GM12878 (cell line): ENCODE measurements at regions not wholly inside any gene's neighbourhood (a gene's known extent, or its start where the extent isn't known, plus 50 kb on each side); places are given as distances from the start of the nearest gene placed in this dataset.

Experiments
- ATAC-seq: fragments of 200-7000 bp; cut with Tn5 transposase; 3 replicates; pipeline ENCODE4 v1.9.1; 2020; ENCODE audit warnings: mild to moderate bottlenecking, moderate library complexity
- BruUV-seq: library from RNA; stranded (reverse); fragments of 400-500 nt; replicated peaks from 2 replicates; lab custom pipeline; 2021; lab: Mats Ljungman, UMichigan
- CTCF ChIA-PET: fragments of 300-600 bp; sonication (Branson Sonifier 250); formaldehyde crosslinking; extraction: SDS; loops from one replicate; lab custom pipeline; 2021; ENCODE audit warnings: inconsistent platforms; lab: Yijun Ruan, JAX
- POLR2A ChIA-PET: fragments of 350-600 bp; formaldehyde crosslinking; extraction: SDS; loops from one replicate; lab custom pipeline; 2021; ENCODE audit warnings: inconsistent platforms; lab: Charles Lee
- RAD21 ChIA-PET: fragments of 300-600 bp; sonication (Branson Sonifier 250); formaldehyde crosslinking; loops from one replicate; lab custom pipeline; 2023; ENCODE audit warnings: antibody characterized with exemption; ENCODE audit not compliant: unreplicated experiment; lab: Charles Lee
- SMC1A ChIA-PET: fragments of 300-600 bp; sonication (Branson Sonifier 250); formaldehyde crosslinking; loops from one replicate; lab custom pipeline; 2023; ENCODE audit not compliant: unreplicated experiment, uncharacterized antibody; lab: Charles Lee
- DNase-seq: peaks from one replicate; pipeline ENCODE4 v3.0.0-alpha.2; 2011; ENCODE audit warnings: low read depth, low spot score
- FAIRE-seq: peaks from 3 replicates; lab custom pipeline; 2011; peaks lifted over from hg19 to GRCh38; lab: Jason Lieb, UNC
- H2AFZ ChIP-seq: 2 replicates; pipeline ENCODE4 v1.6.0; 2011; ENCODE audit warnings: low read depth, low read length, control low read depth; ENCODE audit not compliant: control insufficient read depth
- H3K27ac ChIP-seq: 2 replicates; pipeline ENCODE4 v1.5.1; 2011; ENCODE audit warnings: control low read depth; ENCODE audit not compliant: control insufficient read depth, insufficient read depth
- H3K27me3 ChIP-seq, 2 experiments: replicated peaks in 1 of 2; 2 replicates each; pipeline versions ENCODE4 v1.6.0 to v1.6.1; 2011; ENCODE audit warnings: low read length in 1 of 2; ENCODE audit not compliant: control insufficient read depth in 2 of 2, insufficient read depth in 2 of 2
- H3K36me3 ChIP-seq, 2 experiments: 2 replicates each; pipeline ENCODE4 v1.5.1; 2011; ENCODE audit warnings: low read length in 1 of 2; ENCODE audit not compliant: control insufficient read depth in 2 of 2, insufficient read depth in 2 of 2
- H3K4me1 ChIP-seq: 2 replicates; pipeline ENCODE4 v1.6.1; 2011; ENCODE audit warnings: mild to moderate bottlenecking, low read length, moderate library complexity, mixed read lengths; ENCODE audit not compliant: control insufficient read depth, insufficient read depth
- H3K4me2 ChIP-seq: 2 replicates; pipeline ENCODE4 v1.6.0; 2011; ENCODE audit warnings: control low read depth; ENCODE audit not compliant: control insufficient read depth, insufficient read depth
- H3K4me3 ChIP-seq: fragments of 200-600 bp; sonication (generic); 2 replicates; pipeline ENCODE4 v1.5.1; 2016
- H3K79me2 ChIP-seq: 2 replicates; pipeline ENCODE4 v1.6.0; 2011; ENCODE audit warnings: low read length; ENCODE audit not compliant: control insufficient read depth, insufficient read depth
- H3K9ac ChIP-seq: 2 replicates; pipeline ENCODE4 v1.8.0; 2011; ENCODE audit warnings: low read length, control low read depth, mixed read lengths; ENCODE audit not compliant: control insufficient read depth, insufficient read depth
- H3K9me3 ChIP-seq: replicated peaks from 3 replicates; pipeline ENCODE4 v1.5.1; 2011; ENCODE audit warnings: mild to moderate bottlenecking, low read length; ENCODE audit not compliant: control insufficient read depth, insufficient read depth
- H4K20me1 ChIP-seq: 2 replicates; pipeline ENCODE4 v1.6.0; 2011; ENCODE audit not compliant: control insufficient read depth, insufficient read depth
- HDAC2 ChIP-seq: fragments of 200-600 bp; sonication (generic); IDR thresholded peaks from 2 replicates; pipeline ENCODE4 v1.6.1; 2017
- YY1 ChIP-seq: IDR thresholded peaks from 2 replicates; pipeline ENCODE4 v1.6.1; 2011; ENCODE audit warnings: low read depth, mild to moderate bottlenecking, low read length
- ZNF24 ChIP-seq: fragments of 450-650 bp; IDR thresholded peaks from 2 replicates; pipeline ENCODE4 v1.6.1; 2017; ENCODE audit warnings: antibody characterized with exemption, mild to moderate bottlenecking
- WGBS: methylation state at CpG from one replicate; pipeline ENCODE4 v1.1.6; 2016; ENCODE audit warnings: low lambda C conversion rate; ENCODE audit not compliant: insufficient replicate concordance, insufficient coverage; ENCODE audit errors: missing lambda C conversion rate; 5-methylcytosine and 5-hydroxymethylcytosine counted together
- in situ Hi-C: fragments of 300-500 bp; cut with MboI; formaldehyde crosslinking; loops from 9 replicates; pipeline ENCODE4 v1.14.3; 2018; ENCODE audit warnings: mixed read lengths
- intact Hi-C: fragments of 100-400 bp; cut with micrococcal nuclease; formaldehyde crosslinking; loops from one replicate; pipeline ENCODE4 v1.14.2; 2022; ENCODE audit not compliant: unreplicated experiment

DNA sequence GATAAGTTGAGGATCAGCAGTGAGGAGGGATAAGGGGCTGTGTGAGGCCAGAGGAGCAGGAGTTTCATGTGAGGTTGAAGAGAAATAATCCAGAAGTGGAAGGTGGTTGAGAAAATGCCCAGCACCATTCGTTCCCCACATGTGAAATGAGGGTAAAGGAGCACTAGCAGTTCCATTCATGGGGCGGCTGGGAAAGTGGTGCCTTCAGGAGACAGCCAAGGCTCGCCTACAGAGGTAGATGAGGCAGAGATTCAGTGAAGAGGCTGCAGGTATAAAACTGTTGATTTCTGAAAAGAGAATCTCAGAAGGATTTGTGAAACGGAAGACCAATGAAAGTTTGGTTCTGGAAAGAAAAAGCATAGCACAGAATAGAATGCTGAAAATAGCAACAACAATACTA, 272.6 kb downstream of the MSX2 start:
- in situ Hi-C loops (no loop called here), intact Hi-C loops (no loop called here)
- Histone ChIP-seq H3K36me3 (no peaks in the 10 kb centered on the region), H4K20me1 (no peaks in the 10 kb centered on the region), H3K9me3 (no peaks in the 10 kb centered on the region; the same call in 2 of the 3 replicates), H3K4me3 (no peak overlapping the region), H3K9ac (no peak overlapping the region), H3K79me2 (no peaks in the 10 kb centered on the region), H3K4me2 (no peak overlapping the region), H3K27ac (no peak overlapping the region), H3K27me3 (no peaks in the 10 kb centered on the region), H3K4me1 (no peaks in the 10 kb centered on the region), H2AFZ (no peak overlapping the region)
- RAD21 ChIA-PET: interaction anchor here (0.6 kb wide), 1 partner anchor 1739 kb away, joined by 3 read pairs; no protein-coding TSS in a partner anchor
- ATAC-seq: no peak
- no TSS peak for BruUV-seq
- CTCF ChIA-PET: no interaction called here
- SMC1A ChIA-PET: no interaction called here
- POLR2A ChIA-PET: no interaction called here
- WGBS: 35% methylated on average over 4 of the region's 4 CpGs
- no peak for FAIRE-seq
- DNase-seq: no peak
- TF ChIP-seq YY1 (no peak), ZNF24 (no peak)
- TF ChIP-seq, all 136 proteins: peak for 0

DNA sequence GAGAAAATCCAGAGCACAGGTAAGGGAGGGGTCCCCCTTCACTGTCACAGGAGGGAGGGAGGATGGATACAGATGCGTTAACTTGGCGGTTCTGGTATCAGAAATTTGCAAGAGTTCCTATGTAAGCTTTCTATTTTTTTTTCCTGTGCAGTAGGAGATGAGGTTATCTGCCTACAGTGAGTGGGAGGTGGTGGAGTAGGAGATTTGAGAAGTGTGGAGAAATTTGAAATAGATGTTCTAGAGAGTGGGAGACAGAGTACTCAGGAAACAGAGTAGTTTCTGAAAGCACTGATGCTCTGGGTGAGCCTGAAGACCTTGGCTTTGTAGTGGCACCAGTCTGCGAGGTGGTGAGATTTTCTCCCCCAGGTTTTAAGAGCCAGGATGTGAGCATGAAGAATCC, 271.4 kb downstream of the MSX2 start:
- ATAC-seq: no peak
- intact Hi-C loops (no loop called here), in situ Hi-C loops (no loop called here)
- H3K36me3 ChIP-seq: no peaks in the 10 kb centered on the region
- H4K20me1 ChIP-seq: no peaks in the 10 kb centered on the region
- no peaks in the 10 kb centered on the region for H3K27me3 ChIP-seq
- H3K79me2 ChIP-seq: no peaks in the 10 kb centered on the region
- no peak overlapping the region for H3K27ac ChIP-seq
- no peak overlapping the region for H3K9ac ChIP-seq
- no peak overlapping the region for H3K4me3 ChIP-seq
- no peaks in the 10 kb centered on the region; the same call in 2 of the 3 replicates for H3K9me3 ChIP-seq
- POLR2A ChIA-PET: no interaction called here
- FAIRE-seq: no peak
- WGBS: 20% methylated on average over 3 of the region's 3 CpGs
- H2AFZ ChIP-seq: no peak overlapping the region
- DNase-seq: no peak
- RAD21 ChIA-PET: no interaction called here
- no peaks in the 10 kb centered on the region for H3K4me1 ChIP-seq
- BruUV-seq: no TSS peak
- CTCF ChIA-PET: no interaction called here
- H3K4me2 ChIP-seq: no peak overlapping the region
- TF ChIP-seq HDAC2: no peak
- SMC1A ChIA-PET: no interaction called here
